OCI-LY1 (cell line): ENCODE measurements at regions not wholly inside any gene's neighbourhood (a gene's known extent, or its start where the extent isn't known, plus 50 kb on each side); places are given as distances from the start of the nearest gene placed in this dataset.
"Not testable (repeated sequence)": the region's sequence is repeated elsewhere in the genome, so short reads cannot be mapped to it uniquely, and the experiment has no call there.

ENCODE experiments used
- H2AFZ ChIP-seq: fragments of 200-600 bp; sonication (generic), shearing (Covaris generic); 2 replicates; pipeline ENCODE4 v1.6.0; 2014; ENCODE audit warnings: antibody characterized with exemption, mild to moderate bottlenecking, low read length
- H3F3A ChIP-seq: fragments of 200-600 bp; sonication (generic), shearing (Covaris generic); 2 replicates; pipeline ENCODE4 v1.6.0; 2014; ENCODE audit warnings: mild to moderate bottlenecking, antibody characterized with exemption, low read length, moderate library complexity; ENCODE audit not compliant: insufficient read depth
- H3K27ac ChIP-seq: fragments of 200-600 bp; sonication (generic); 2 replicates; pipeline ENCODE4 v1.5.1; 2014; ENCODE audit warnings: low read length, mixed run types, mild to moderate bottlenecking, low read depth; ENCODE audit not compliant: poor library complexity, severe bottlenecking
- H3K27me3 ChIP-seq: fragments of 200-600 bp; sonication (generic); 2 replicates; pipeline ENCODE4 v1.6.0; 2014; ENCODE audit warnings: antibody characterized with exemption, mild to moderate bottlenecking, low read length, moderate library complexity; ENCODE audit not compliant: insufficient read depth
- H3K36me3 ChIP-seq: fragments of 200-600 bp; sonication (generic); 2 replicates; pipeline ENCODE4 v1.6.1; 2014; ENCODE audit warnings: mild to moderate bottlenecking, antibody characterized with exemption, low read length, moderate library complexity, mixed read lengths; ENCODE audit not compliant: insufficient read depth
- H3K4me1 ChIP-seq: fragments of 200-600 bp; sonication (generic); 2 replicates; pipeline ENCODE4 v1.5.1; 2014; ENCODE audit warnings: mild to moderate bottlenecking, low read length, moderate library complexity; ENCODE audit not compliant: insufficient read depth, severe bottlenecking
- H3K4me2 ChIP-seq: fragments of 200-600 bp; sonication (generic), shearing (Covaris generic); 2 replicates; pipeline ENCODE4 v1.6.1; 2014; ENCODE audit warnings: low read length
- H3K4me3 ChIP-seq: fragments of 200-600 bp; sonication (generic); 2 replicates; pipeline ENCODE4 v1.5.1; 2014; ENCODE audit warnings: low read length, low read depth, mild to moderate bottlenecking, mixed read lengths; ENCODE audit not compliant: poor library complexity, severe bottlenecking
- H3K79me2 ChIP-seq: fragments of 200-600 bp; shearing (Covaris generic); 2 replicates; pipeline ENCODE4 v1.6.1; 2016; ENCODE audit warnings: mixed run types, low read length, mixed read lengths; ENCODE audit not compliant: insufficient read depth
- H3K9ac ChIP-seq: fragments of 200-600 bp; sonication (generic), shearing (Covaris generic); 2 replicates; pipeline ENCODE4 v1.6.1; 2014; ENCODE audit warnings: mild to moderate bottlenecking, low read length, mixed read lengths
- H3K9me2 ChIP-seq: fragments of 200-600 bp; sonication (generic), shearing (Covaris generic); 2 replicates; pipeline ENCODE4 v1.6.1; 2014; ENCODE audit warnings: low read depth, mild to moderate bottlenecking, low read length, mixed read lengths
- H3K9me3 ChIP-seq: fragments of 200-600 bp; shearing (Covaris generic); 2 replicates; pipeline ENCODE4 v1.6.1; 2014; ENCODE audit warnings: low read length, mixed read lengths
- H4K20me1 ChIP-seq: fragments of 200-600 bp; sonication (generic), shearing (Covaris generic); 2 replicates; pipeline ENCODE4 v1.6.0; 2016; ENCODE audit warnings: mild to moderate bottlenecking, low read length; ENCODE audit not compliant: insufficient read depth
- CTCF ChIP-seq: fragments of 200-600 bp; sonication (generic), shearing (Covaris generic); IDR thresholded peaks from 2 replicates; pipeline ENCODE4 v1.5.1; 2017; ENCODE audit warnings: mild to moderate bottlenecking, antibody characterized with exemption, low read length, moderate library complexity, mixed read lengths
- EZH2 ChIP-seq: fragments of 200-600 bp; sonication (generic), shearing (Covaris generic); IDR thresholded peaks from 2 replicates; pipeline ENCODE4 v1.8.0; 2017; ENCODE audit warnings: borderline replicate concordance, mixed run types, mild to moderate bottlenecking, antibody characterized with exemption, low read length, moderate library complexity, mixed read lengths

- Histone ChIP-seq H3K9me3 (no peaks in the 10 kb centered on the region), H3K36me3 (no peaks in the 10 kb centered on the region), H3K9me2 (no peaks in the 10 kb centered on the region), H3K27me3 (no peaks in the 10 kb centered on the region), H3K27ac (no peak overlapping the region), H3K9ac (no peak overlapping the region), H3K4me1 (no peaks in the 10 kb centered on the region), H3K4me2 (no peak overlapping the region), H2AFZ (no peak overlapping the region), H3K4me3 (no peak overlapping the region), H4K20me1 (no peaks in the 10 kb centered on the region), H3K79me2 (no peaks in the 10 kb centered on the region), H3F3A (no peaks in the 10 kb centered on the region)
- TF ChIP-seq EZH2 = no peak
- no peak for TF ChIP-seq CTCF
Observed at GRCh38 chr7:34354899-34355298, 303.1 kb upstream of the NPSR1 start.

GRCh38 chr7:34357068-34357467 is 300.9 kb upstream of the NPSR1 start:
- Histone ChIP-seq H3K4me2 (no peak overlapping the region), H3K79me2 (no peaks in the 10 kb centered on the region), H3K36me3 (no peaks in the 10 kb centered on the region), H3K4me1 (no peaks in the 10 kb centered on the region), H3K9me3 (no peaks in the 10 kb centered on the region), H3K27me3 (no peaks in the 10 kb centered on the region), H4K20me1 (no peaks in the 10 kb centered on the region), H3K9ac (no peak overlapping the region), H3K9me2 (no peaks in the 10 kb centered on the region), H3K27ac (no peak overlapping the region), H3K4me3 (no peak overlapping the region), H3F3A (no peaks in the 10 kb centered on the region), H2AFZ (no peak overlapping the region)
- no peak for TF ChIP-seq EZH2
- TF ChIP-seq CTCF = no peak

GRCh38 chr7:34357946-34358345 is 300.1 kb upstream of the NPSR1 start:
- Histone ChIP-seq H3K36me3 (no peaks in the 10 kb centered on the region), H3K4me3 (no peak overlapping the region), H3K4me2 (no peak overlapping the region), H3K9me3 (no peaks in the 10 kb centered on the region), H3K27me3 (no peaks in the 10 kb centered on the region), H3K4me1 (no peaks in the 10 kb centered on the region), H3F3A (no peaks in the 10 kb centered on the region), H3K27ac (no peak overlapping the region), H4K20me1 (no peaks in the 10 kb centered on the region), H3K79me2 (no peaks in the 10 kb centered on the region), H3K9ac (no peak overlapping the region), H3K9me2 (no peaks in the 10 kb centered on the region), H2AFZ (no peak overlapping the region)
- no peak for TF ChIP-seq EZH2
- TF ChIP-seq CTCF = no peak

GRCh38 chr7:34358578-34358977 is 299.4 kb upstream of the NPSR1 start:
- H3F3A ChIP-seq, H3K9me2 ChIP-seq, H3K4me1 ChIP-seq, H3K4me2 ChIP-seq, H3K36me3 ChIP-seq, H3K27ac ChIP-seq, H3K79me2 ChIP-seq, H3K27me3 ChIP-seq, H4K20me1 ChIP-seq, H3K9ac ChIP-seq, H2AFZ ChIP-seq, H3K9me3 ChIP-seq, H3K4me3 ChIP-seq: not testable (repeated sequence)
